DMS153 (cell line): ENCODE measurements at regions not wholly inside any gene's neighbourhood (a gene's known extent, or its start where the extent isn't known, plus 50 kb on each side); places are given as distances from the start of the nearest gene placed in this dataset.

Source experiments
- DNase-seq: peaks from one replicate; lab custom pipeline; 2025; lab: John Stamatoyannopoulos, UW

DNA sequence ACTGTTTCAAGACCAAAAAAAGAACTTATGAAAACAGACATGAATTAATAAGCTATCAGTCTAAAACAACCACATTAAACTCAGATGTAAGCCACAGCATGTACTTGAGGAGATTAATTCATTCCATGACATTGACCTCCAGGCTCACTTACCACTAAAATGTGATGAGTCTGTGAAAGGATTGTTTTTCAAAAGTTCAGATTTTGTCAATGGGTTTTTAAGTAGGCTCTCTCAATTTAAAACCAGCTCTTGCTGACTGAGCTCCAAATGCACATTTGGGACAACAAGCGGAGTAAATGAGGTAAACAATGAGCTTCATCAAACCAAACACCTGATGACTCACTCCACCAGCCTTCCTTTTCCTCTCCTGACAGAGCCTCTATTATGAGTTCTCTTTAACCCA is 197.0 kb downstream of the SIM1 start:
- peak; percentile 19 for DNase-seq

DNA sequence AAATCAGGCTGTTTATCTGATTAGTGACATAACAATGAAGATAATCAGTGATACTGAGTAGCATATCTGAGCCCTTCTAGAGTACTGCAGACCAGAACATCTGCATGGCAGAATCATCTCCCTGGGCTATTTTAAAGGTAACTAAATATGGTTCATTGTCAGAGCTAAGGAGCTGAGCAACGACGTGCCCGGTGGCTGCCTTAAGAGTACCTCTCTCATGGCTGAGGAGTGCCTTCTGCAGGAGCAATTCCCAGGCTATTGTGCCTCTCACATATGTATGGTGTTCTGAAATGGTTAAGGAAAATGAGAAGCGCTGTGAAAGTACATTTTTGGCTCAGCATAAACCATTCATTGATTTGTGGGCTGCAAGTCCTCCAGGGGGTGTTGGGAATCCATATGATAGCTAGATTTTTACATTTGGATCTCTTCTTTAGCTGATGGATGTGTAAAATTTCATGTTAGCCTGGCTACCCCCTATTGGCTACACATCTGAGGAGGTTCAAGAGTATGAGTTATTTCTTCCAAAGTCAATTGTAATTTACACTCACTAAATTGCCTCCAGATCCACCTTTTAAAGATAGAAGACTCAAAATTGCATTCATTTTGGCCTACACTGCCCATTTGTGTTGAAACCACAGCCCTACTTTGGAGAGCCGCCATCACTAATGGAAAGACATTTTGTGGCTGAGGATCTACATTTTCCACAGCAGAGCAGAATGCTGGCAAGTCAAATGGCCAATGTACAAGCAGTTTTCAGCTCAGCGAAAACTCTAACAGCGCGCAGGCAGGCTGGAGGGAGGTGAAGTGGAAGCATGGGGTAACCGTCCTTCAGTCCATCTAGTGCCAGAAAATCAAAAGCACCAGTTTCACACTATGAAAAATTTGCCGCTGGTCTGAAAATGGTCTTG is 198.0 kb downstream of the SIM1 start:
- DNase-seq: no peak

DNA sequence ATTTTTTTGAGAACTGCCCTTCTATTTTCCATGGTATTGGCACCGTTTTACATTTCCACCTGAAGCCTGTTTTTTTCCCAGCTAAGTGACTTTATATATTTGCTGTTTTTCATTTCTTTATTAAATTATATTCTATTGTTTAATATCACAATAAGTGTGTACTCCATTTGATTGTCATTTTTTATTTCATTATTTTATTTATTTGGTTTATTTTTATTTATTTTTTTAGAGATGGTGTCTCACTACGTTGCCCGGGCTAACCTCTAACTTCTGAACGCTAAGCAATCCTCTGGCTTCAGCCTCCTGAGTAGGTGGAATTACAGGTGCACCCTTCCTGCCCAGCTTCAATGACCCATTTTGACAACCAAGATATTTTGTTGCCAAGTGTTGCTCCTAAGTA is 202.6 kb downstream of the SIM1 start:
- no peak for DNase-seq

DNA sequence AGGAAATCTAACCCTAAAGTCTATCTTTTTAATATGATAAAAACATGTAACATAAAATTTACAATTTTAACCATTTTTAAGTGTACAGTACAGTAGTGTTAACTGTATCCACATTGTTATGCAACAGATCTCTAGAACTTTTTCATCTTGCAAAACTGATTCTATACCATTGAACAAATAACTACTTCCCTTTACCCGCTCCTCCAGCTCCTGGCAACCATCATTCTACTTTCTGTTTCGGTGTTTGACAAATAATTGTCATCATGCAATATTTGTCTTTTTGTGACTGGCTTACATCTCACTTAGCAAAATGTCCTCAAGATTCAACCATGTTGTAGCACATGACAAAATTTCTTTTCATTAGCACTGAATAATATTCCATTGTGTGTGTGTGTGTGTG is 203.2 kb downstream of the SIM1 start:
- DNase-seq: no peak

DNA sequence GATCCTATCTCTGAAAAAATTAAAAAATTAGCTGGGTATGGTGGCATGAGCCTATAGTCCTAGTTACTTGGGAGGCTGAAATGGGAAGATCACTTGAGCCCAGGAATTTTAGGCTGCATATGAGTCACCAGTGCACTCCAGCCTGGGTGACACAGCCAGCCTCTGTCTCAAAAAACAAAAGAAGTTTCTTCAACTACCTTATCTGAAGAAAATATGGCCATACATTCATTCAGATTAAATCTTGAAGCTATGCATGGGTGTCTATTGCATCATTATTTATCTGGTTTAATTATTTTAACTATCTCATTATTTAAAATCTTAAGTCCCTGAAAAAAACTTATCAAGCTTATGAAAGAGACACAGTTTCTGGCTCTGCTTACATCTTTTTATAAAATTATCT is 204.1 kb downstream of the SIM1 start:
- no peak for DNase-seq

DNA sequence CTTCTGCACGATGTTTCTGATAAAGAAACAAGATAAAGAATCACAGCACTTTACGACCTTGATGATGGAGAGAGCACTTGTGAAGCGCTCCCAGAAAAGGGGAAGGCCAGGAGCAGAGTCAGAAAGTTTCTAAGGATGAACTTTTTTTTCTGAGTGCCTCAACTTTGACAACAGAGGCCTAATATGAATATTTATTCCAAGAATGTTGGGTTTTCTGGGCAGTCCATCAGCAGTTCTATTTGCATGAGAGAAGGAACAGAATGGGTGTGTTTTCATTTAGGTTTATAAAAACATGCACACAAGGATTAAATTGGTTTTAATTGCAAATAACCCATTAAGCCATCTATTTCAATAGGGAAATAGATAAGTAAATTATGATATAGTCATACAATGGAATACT is 204.9 kb downstream of the SIM1 start:
- DNase-seq: no peak

- no peak for DNase-seq
Measured at GRCh38 chr6:100258752-100259151, 206.0 kb downstream of the SIM1 start.

DNA sequence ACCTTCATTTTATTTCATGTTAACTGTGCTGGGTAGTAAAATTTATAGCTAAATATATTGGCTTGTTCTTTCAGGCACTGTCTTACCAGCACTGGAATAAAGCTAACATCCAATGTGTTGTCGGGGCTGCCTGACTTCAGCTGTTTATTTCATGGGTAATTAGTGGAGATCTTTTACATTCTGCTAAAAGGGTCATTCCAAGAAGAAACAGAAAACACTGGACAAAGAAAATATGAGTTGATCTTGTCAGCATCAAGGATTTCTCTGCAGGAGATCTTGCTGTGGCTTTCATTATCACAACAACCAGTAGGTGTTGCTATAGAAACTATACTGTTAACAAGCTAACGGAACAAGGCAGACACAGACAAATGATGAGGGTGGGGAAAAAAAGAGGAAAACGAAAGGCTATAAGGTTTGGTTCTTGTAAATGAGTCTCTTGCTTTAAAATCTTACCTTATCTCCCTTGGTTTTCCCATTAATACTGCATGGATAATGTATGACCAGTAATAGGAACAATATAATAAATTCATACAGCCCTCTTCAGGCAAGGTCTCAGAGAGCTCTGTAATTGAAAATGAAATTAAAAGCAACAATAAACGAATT is 206.8 kb downstream of the SIM1 start:
- DNase-seq: peak; percentile 31

- DNase-seq: no peak
Measured at GRCh38 chr6:100255701-100256100, 209.0 kb downstream of the SIM1 start.

- DNase-seq: no peak
Measured at GRCh38 chr6:100247123-100247522, 217.6 kb downstream of the SIM1 start.

GRCh38 chr6:100246206-100246605 is 218.5 kb downstream of the SIM1 start:
- no peak for DNase-seq

- no peak for DNase-seq
Measured at GRCh38 chr6:100240798-100241197, 223.9 kb downstream of the SIM1 start.

GRCh38 chr6:100237821-100238220 is 226.9 kb downstream of the SIM1 start:
- DNase-seq: no peak

DNA sequence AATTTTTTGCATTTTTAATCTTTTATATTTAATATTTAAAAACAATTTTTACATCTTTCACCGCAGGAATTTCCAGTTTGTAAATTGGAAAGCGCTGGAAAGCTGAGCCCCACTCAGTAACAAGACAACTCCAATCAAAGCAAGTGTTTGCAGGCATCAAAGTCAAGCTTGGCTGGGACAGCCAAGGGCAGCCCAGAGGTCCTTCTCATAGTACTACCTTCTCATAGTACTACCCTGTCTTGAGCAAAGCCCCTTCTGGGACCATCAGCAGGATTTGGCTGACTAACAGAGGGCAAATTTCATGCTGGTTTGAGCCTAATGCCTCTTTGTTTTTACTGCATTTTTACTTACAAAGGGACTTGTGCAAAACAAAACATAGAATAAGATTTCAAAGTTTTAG is 228.3 kb downstream of the SIM1 start:
- no peak for DNase-seq

GRCh38 chr6:100235631-100236030 is 229.1 kb downstream of the SIM1 start:
- DNase-seq: no peak

- DNase-seq: no peak
Measured at GRCh38 chr6:100234625-100235024, 230.1 kb downstream of the SIM1 start.

DNA sequence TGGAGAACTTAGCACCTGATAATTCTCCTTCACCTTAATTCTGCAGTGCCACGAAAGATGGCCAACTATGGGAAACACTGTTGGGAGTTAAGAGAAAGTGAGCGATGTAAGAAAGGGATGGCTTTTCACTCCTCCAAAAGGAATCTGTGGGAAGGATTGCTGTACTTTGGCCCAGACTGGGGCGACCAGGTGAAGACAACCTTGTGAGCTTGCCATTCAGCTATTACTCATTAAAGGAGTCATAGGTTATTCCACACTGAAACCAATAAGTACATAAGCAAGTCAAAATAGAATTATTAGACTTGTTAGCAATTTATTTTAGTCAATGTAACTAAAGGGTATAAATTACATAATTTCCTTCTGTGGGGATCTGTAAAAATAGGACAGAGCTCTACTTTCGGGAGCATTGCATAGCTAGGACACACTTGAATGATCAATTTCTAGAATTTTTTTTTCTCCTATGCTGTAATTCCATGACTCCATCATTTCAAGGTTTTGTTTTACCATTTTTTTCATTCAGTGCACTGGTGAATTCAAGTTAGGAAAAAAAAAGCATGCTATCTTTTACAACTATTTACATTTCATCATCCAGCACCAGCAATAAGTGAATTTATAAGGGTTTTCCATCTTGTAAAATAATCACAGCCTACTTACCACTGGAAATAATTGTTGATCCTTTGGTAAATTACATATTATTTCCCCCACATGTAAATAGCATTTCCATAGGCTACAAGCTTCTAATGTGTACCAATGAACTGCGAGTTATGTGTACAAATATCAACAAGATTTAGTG is 231.7 kb downstream of the SIM1 start:
- DNase-seq: no peak

DNA sequence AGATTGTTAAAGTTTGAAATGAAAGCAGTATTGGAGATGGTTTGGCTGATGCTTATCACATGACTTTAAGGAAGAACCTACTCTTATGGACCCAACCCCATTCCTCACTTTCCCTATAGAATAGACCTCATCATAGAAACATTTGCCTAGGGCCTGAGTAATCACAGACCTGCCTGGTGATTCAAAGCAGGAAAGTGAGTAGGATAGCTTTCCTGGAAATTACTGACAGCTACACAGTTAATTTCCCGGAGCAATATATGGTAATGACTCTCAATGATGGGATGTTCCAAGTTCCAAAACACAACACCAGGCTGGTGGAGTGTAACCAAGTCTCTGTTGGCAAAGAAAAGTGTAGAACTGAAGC is 233.8 kb downstream of the SIM1 start:
- DNase-seq: no peak

GRCh38 chr6:100230115-100230952 is 234.4 kb downstream of the SIM1 start:
- no peak for DNase-seq

- peak; percentile 45 for DNase-seq
Measured at GRCh38 chr6:100229512-100229911, 235.2 kb downstream of the SIM1 start.

DNA sequence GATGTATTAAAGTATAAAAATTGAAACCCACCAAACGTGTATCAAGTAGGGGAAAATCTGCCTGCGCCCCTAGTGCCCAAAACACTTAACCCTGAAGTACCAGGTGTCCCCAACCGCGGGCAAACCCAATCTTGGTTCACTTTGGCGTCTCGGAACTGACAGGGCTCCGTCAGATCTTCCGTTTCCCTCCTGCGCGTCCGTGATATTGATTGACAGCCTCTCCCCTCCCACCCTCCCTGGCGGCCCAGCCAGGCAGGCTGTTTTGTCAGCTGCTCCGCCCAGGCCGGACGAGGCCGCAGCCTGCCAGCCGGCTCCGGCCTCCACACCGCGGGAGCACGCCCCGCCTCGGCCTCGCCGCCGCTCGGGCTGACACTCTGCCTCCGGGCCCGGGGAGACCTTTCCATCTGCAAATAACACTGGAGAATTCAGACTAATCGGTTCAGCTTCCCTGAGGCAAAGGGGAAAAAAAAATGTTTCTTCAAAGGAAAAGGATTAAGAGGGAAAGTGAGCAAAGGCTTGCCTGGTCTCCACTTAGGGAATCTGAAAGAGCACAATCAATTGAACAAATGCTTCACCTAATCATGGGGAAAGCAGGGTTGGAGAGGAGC is 234.9 kb upstream of the MCHR2 start:
- DNase-seq: peak; percentile 73

DNA sequence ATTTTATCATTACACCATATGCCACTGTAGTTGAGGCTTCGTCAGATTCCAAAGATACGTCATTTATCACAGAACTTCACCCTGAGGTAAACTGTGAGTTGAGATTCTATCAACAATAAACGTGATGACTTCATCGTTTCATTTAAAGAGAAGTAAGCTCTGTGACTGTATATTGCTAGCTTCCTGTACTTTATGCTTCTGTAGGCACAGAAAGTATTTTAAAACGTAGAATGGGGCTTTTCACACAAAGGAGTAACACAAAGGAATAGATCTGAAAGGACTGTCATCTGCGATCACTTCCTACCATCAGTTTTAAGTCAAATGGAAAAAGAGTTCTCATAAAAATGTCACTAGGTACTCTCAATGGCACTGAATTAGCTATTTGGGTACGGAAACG is 234.4 kb upstream of the MCHR2 start:
- peak; percentile 47 for DNase-seq
